ENCODE measurements at regions not wholly inside any gene's neighbourhood (a gene's known extent, or its start where the extent isn't known, plus 50 kb on each side); places are given as distances from the start of the nearest gene placed in this dataset.

DNA sequence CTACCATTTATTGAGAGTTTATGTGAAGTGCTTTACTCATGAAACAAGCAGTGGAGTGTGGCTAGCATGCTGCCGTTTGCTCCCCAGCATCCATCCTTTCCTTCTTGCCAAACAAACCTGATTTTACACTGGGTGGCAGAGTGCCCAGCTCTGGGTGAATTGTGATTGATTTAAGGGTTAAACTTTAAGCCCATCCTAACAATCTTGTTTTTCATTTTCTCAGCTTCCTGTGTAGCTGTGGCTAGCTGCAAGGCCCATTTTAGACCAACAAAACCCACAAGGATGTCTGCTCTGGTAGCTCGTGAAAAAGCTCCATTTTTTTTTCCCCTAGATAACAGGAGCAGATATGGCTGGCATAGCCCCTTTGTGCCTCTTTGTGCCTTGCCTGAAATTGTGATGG is 77.7 kb upstream of the KCNG1 start:
- H3K36me3 ChIP-seq (ENCODE audit: control insufficient read depth, low read length), result peaks cover 2% of the 10 kb centered on the region; the same call in 1 of the 2 replicates
- H3K4me1 ChIP-seq (ENCODE audit: control insufficient read depth, low read length), result peaks cover 64% of the 10 kb centered on the region
- no peaks in the 10 kb centered on the region for H4K20me1 ChIP-seq (ENCODE audit: control insufficient read depth, insufficient read depth, low read depth, low read length)
- H3K9me2 ChIP-seq (replicated peaks; ENCODE audit: control insufficient read depth, low read length), result no peaks in the 10 kb centered on the region
- no peaks in the 10 kb centered on the region for H3K9me3 ChIP-seq (ENCODE audit: control insufficient read depth, insufficient read depth, low read length)
- H3K79me2 ChIP-seq (ENCODE audit: control insufficient read depth, low read length), result no peaks in the 10 kb centered on the region
- H3K4me2 ChIP-seq (ENCODE audit: low read length), result peak overlapping the region; percentile 72
- TF ChIP-seq, protein P1, sequence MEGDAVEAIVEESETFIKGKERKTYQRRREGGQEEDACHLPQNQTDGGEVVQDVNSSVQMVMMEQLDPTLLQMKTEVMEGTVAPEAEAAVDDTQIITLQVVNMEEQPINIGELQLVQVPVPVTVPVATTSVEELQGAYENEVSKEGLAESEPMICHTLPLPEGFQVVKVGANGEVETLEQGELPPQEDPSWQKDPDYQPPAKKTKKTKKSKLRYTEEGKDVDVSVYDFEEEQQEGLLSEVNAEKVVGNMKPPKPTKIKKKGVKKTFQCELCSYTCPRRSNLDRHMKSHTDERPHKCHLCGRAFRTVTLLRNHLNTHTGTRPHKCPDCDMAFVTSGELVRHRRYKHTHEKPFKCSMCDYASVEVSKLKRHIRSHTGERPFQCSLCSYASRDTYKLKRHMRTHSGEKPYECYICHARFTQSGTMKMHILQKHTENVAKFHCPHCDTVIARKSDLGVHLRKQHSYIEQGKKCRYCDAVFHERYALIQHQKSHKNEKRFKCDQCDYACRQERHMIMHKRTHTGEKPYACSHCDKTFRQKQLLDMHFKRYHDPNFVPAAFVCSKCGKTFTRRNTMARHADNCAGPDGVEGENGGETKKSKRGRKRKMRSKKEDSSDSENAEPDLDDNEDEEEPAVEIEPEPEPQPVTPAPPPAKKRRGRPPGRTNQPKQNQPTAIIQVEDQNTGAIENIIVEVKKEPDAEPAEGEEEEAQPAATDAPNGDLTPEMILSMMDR (IDR thresholded peaks at IDR 0.05; ENCODE audit: low read depth, low read length, poor library complexity, severe bottlenecking), result no peak
- TF ChIP-seq EZH2phosphoT487 (IDR thresholded peaks at IDR 0.05; ENCODE audit: borderline replicate concordance, low read length), result no peak
- H3K27ac ChIP-seq (ENCODE audit: low read depth, low read length), result peak overlapping the region; percentile 47
- no peaks in the 10 kb centered on the region for H3F3A ChIP-seq (ENCODE audit: control insufficient read depth, insufficient read depth)
- no peaks in the 10 kb centered on the region for H3K27me3 ChIP-seq (ENCODE audit: control insufficient read depth, low read length)
- peak overlapping the region; percentile 51 for H3K4me3 ChIP-seq (ENCODE audit: low read length)

DNA sequence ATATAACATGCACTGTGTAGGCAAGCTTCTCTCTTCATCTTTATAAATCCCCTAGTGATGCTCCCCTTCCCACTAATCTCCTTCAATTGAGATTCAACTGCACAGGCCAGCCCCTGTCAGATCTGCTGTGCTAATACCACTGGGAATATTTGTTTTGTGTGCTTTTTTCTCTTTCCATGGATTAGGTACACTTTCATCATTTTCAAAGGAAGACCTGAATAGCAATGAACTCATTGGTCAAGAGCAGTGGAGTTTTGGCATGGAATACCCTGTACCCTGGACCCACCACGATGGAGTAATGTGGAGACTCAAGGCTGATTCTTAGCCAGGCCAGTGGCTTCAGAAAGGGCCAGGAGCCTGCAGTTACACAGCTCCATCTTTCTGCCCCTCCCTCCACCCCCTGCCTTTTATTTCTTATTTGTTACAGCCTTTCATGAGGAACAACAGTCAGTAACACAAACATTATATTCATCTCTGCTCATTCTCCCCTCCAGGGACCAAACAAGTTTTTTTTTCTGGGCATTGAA is 75.4 kb upstream of the KCNG1 start:
- peaks cover 2% of the 10 kb centered on the region; the same call in 1 of the 2 replicates for H3K36me3 ChIP-seq (ENCODE audit: control insufficient read depth, low read length)
- no peaks in the 10 kb centered on the region for H3K27me3 ChIP-seq (ENCODE audit: control insufficient read depth, low read length)
- no peak overlapping the region for H3K4me2 ChIP-seq (ENCODE audit: low read length)

DNA sequence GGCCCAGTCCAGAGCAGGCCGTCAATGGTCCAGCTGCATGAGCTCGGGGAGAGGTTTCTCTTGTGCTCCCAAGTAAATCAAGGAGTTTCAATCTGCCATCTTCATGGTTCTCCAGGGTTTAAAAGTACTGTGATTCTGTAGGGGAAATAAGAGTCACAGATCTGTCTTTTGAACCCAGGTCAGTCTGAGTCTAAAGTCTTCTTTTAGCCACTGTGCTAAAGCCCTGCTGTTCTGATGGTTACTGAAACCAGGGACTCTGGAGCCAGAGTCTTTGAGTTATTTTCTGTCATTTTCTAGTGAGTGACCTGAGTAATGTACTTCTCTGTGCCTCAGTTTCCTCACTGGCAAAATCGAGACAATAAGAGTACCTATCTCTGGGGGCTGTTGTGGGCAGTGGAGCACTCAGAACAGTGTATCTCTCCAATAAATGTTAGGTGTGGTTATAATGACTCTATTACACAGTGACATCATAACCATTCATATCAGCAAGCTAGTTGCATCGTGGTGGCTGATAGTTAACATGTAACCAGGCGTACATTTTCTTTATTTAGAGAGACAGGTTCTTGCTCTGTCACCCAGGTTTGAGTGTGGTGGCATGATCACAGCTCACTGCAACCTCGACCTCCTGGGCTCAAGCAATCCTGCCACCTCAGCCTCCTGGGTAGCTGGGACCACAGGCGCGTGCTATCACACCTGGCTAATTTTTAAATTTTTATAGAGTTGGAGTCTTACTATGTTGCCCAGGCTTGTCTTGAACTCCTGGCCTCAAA is 74.6 kb upstream of the KCNG1 start:
- TF ChIP-seq EZH2phosphoT487 (IDR thresholded peaks at IDR 0.05; ENCODE audit: borderline replicate concordance, low read length), result no peak
- TF ChIP-seq, protein P1 (IDR thresholded peaks at IDR 0.05; ENCODE audit: low read depth, low read length, poor library complexity, severe bottlenecking), result no peak
- Histone ChIP-seq H3K4me3 (ENCODE audit: low read length) (no peak overlapping the region), H3K4me1 (ENCODE audit: control insufficient read depth, low read length) (peaks cover 63% of the 10 kb centered on the region), H3K4me2 (ENCODE audit: low read length) (no peak overlapping the region), H3K9me2 (replicated peaks; ENCODE audit: control insufficient read depth, low read length) (no peaks in the 10 kb centered on the region), H3K36me3 (ENCODE audit: control insufficient read depth, low read length) (peaks cover 2% of the 10 kb centered on the region; the same call in 1 of the 2 replicates), H3K27me3 (ENCODE audit: control insufficient read depth, low read length) (0 out of 2 replicates have a peak, but pooled peaks cover 2% of the 10 kb centered on the region), H3K79me2 (ENCODE audit: control insufficient read depth, low read length) (no peaks in the 10 kb centered on the region), H3K27ac (ENCODE audit: low read depth, low read length) (no peak overlapping the region), H4K20me1 (ENCODE audit: control insufficient read depth, insufficient read depth, low read depth, low read length) (no peaks in the 10 kb centered on the region), H3K9me3 (ENCODE audit: control insufficient read depth, insufficient read depth, low read length) (no peaks in the 10 kb centered on the region), H3F3A (ENCODE audit: control insufficient read depth, insufficient read depth) (no peaks in the 10 kb centered on the region)

More for the DNA sequence above, 75.4 kb upstream of the KCNG1 start:
- H3K9me2 ChIP-seq (replicated peaks; ENCODE audit: control insufficient read depth, low read length), result no peaks in the 10 kb centered on the region
- peaks cover 63% of the 10 kb centered on the region for H3K4me1 ChIP-seq (ENCODE audit: control insufficient read depth, low read length)
- TF ChIP-seq, protein P1 (IDR thresholded peaks at IDR 0.05; ENCODE audit: low read depth, low read length, poor library complexity, severe bottlenecking), result no peak
- TF ChIP-seq EZH2phosphoT487 (IDR thresholded peaks at IDR 0.05; ENCODE audit: borderline replicate concordance, low read length), result no peak
- no peak overlapping the region for H3K4me3 ChIP-seq (ENCODE audit: low read length)
- H3K79me2 ChIP-seq (ENCODE audit: control insufficient read depth, low read length), result no peaks in the 10 kb centered on the region
- no peak overlapping the region for H3K27ac ChIP-seq (ENCODE audit: low read depth, low read length)
- H4K20me1 ChIP-seq (ENCODE audit: control insufficient read depth, insufficient read depth, low read depth, low read length), result no peaks in the 10 kb centered on the region
- H3K9me3 ChIP-seq (ENCODE audit: control insufficient read depth, insufficient read depth, low read length), result no peaks in the 10 kb centered on the region
- H3F3A ChIP-seq (ENCODE audit: control insufficient read depth, insufficient read depth), result no peaks in the 10 kb centered on the region

Measured in DOHH2 (cell line).